GM18868 (cell line): ENCODE measurements at regions not wholly inside any gene's neighbourhood (a gene's known extent, or its start where the extent isn't known, plus 50 kb on each side); places are given as distances from the start of the nearest gene placed in this dataset.

ENCODE experiments used
- ATAC-seq: cut with Tn5 transposase; IDR thresholded peaks from one replicate; pipeline ENCODE4 v1.9.1; 2021; ENCODE audit warnings: mild to moderate bottlenecking, moderate library complexity; ENCODE audit not compliant: unreplicated experiment

- no peak for ATAC-seq
These were observed 51.2 kb upstream of the ROCK1 start for GRCh38 chr18:21162786-21163185.

GRCh38 chr18:21163647-21164547 lies 52.3 kb upstream of the ROCK1 start:
- peak; percentile 47 for ATAC-seq

DNA sequence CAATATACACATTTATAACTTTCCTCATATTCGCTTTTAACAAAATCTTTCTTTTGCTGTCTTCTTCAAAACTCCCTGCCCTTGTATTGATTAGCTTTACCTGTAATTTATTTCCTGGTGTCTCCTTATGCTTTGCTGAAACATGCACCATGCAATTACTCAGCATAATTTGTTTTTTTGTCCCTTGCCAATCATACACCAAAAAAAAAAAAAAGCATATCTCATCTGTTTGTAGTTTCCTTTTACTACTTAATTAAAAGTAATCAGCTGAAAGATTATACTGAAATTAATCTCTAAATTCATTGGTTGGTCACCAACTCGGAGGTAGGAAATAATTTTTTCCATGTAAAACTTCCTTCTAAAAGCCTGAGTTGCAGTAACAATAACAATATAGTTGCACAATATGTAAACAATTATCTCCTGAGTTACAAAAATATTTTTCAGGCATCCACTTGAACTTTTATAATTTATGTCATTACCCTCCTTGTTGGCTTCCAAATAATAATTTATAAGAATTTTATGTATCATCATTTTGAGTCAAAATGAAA lies 53.0 kb upstream of the ROCK1 start:
- ATAC-seq: no peak

- ATAC-seq: no peak
These were observed 56.2 kb upstream of the ROCK1 start for GRCh38 chr18:21167641-21168377.

GRCh38 chr18:21168880-21169279 lies 57.3 kb upstream of the ROCK1 start:
- ATAC-seq: no peak

DNA sequence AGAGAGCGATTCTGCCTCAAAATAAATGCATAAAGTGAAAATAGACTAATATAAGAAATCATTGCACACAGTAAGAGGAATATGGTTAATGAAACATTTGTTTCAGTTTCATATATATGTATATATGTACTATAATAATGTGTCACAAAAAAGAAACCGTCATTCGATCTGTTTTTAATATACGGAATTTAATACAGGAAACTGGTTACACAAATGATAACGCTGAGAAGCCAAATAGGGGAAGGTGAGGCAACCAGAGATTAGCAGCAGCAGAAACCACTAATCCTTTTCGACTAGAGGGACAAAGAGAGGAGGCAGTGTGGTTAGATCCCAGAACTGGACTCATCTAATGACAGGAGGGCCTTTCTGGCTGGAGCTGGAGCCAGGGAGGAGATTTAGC lies 64.2 kb upstream of the GREB1L start:
- ATAC-seq: no peak

DNA sequence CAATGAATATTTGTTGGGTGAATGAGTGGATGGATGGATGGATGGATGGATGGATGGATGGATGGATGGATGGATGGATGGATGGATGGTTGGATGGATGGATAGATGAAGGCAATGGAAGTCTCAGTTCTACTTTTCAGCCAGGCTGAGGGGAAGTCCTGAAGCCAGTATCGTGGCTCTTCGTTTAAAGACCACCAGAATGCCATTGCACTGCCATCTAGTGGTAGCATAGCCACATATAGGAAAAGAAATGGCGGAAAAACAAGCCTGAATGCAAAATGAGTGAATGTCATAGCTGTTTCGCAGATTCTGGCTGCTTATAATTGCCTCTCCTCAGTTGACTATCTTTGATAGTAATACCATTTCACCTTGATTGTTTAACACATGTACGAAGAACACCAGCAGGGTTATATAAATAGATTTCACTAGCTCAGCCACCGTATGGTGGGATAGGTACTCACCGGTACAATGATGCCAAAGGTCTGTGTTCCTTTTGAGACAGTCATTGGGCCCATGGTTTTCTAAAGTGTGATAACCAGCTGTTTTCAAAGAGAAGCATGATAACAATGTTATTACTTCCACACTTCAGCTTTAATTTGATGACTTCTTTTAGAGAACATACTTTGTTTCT lies 62.3 kb upstream of the GREB1L start:
- peak; percentile 78 for ATAC-seq

GRCh38 chr18:21180588-21180987 lies 61.4 kb upstream of the GREB1L start:
- no peak for ATAC-seq

- ATAC-seq: no peak
These were observed 60.3 kb upstream of the GREB1L start for GRCh38 chr18:21181766-21182165.

- no peak for ATAC-seq
These were observed 58.4 kb upstream of the GREB1L start for GRCh38 chr18:21183670-21184069.

- ATAC-seq: no peak
These were observed 57.5 kb upstream of the GREB1L start for GRCh38 chr18:21184396-21184996.

DNA sequence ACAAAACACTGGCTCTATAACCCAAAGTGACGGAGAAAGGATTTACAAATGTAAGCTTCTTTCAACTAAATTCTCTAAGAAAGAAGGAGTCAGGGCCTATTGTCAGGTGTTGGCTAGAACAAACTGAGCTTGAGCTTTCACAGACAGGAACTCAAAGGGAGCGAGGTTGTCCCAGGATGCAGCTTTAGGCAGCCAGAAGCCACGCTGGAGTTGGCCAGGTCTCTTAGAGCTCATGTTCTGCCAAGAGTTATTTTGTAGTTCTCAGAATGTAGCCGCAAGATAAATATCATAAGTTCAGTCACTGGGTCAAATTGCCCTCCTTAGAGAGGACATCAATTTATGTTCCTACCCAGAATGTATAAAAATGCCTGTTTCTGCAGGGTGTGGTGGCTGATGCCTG lies 54.1 kb upstream of the GREB1L start:
- ATAC-seq: no peak

GRCh38 chr18:21191596-21192307 lies 50.3 kb upstream of the GREB1L start:
- peak; percentile 64 for ATAC-seq
